GM19351 (cell line): ENCODE measurements at regions not wholly inside any gene's neighbourhood (a gene's known extent, or its start where the extent isn't known, plus 50 kb on each side); places are given as distances from the start of the nearest gene placed in this dataset.
A peak's percentile ranks its signal among the peaks of the same experiment; 100 is the strongest.
"Not testable (repeated sequence)": the region's sequence is repeated elsewhere in the genome, so short reads cannot be mapped to it uniquely, and the experiment has no call there.

Source experiments
- ATAC-seq: cut with Tn5 transposase; IDR thresholded peaks from one replicate; pipeline ENCODE4 v1.9.1; 2021; ENCODE audit warnings: mild to moderate bottlenecking, moderate library complexity; ENCODE audit not compliant: unreplicated experiment

GRCh38 chr5:98030273-98030672, 743.2 kb upstream of the RGMB start:
- ATAC-seq: not testable (repeated sequence)

- not testable (repeated sequence) for ATAC-seq
Observed at GRCh38 chr5:98031036-98031435, 742.4 kb upstream of the RGMB start.

- ATAC-seq: peak; percentile 78
Observed at GRCh38 chr5:98031496-98031895, 742.0 kb upstream of the RGMB start.

- no peak for ATAC-seq
Observed at GRCh38 chr5:98031926-98032325, 741.5 kb upstream of the RGMB start.

GRCh38 chr5:98041661-98042060, 731.8 kb upstream of the RGMB start:
- no peak for ATAC-seq

- ATAC-seq: no peak
Observed at GRCh38 chr5:98042521-98042920, 730.9 kb upstream of the RGMB start.

GRCh38 chr5:98042961-98043360, 730.5 kb upstream of the RGMB start:
- ATAC-seq: no peak

- ATAC-seq: no peak
Observed at GRCh38 chr5:98050583-98050982, 722.9 kb upstream of the RGMB start.

- no peak for ATAC-seq
Observed at GRCh38 chr5:98053170-98053569, 720.3 kb upstream of the RGMB start.

- ATAC-seq: no peak
Observed at GRCh38 chr5:98060148-98060547, 713.3 kb upstream of the RGMB start.

GRCh38 chr5:98064118-98064685, 709.3 kb upstream of the RGMB start:
- no peak for ATAC-seq

- no peak for ATAC-seq
Observed at GRCh38 chr5:98065261-98065909, 708.1 kb upstream of the RGMB start.

- no peak for ATAC-seq
Observed at GRCh38 chr5:98066910-98067309, 706.6 kb upstream of the RGMB start.

GRCh38 chr5:98069876-98070512, 703.5 kb upstream of the RGMB start:
- ATAC-seq: peak; percentile 95

GRCh38 chr5:98072921-98073320, 700.5 kb upstream of the RGMB start:
- ATAC-seq: no peak

- no peak for ATAC-seq
Observed at GRCh38 chr5:98076501-98076900, 697.0 kb upstream of the RGMB start.

GRCh38 chr5:98085593-98085992, 687.9 kb upstream of the RGMB start:
- peak; percentile 84 for ATAC-seq

GRCh38 chr5:98095072-98095471, 678.4 kb upstream of the RGMB start:
- ATAC-seq: peak; percentile 44

- ATAC-seq: no peak
Observed at GRCh38 chr5:98096155-98096554, 677.3 kb upstream of the RGMB start.

- ATAC-seq: no peak
Observed at GRCh38 chr5:98099448-98100105, 673.9 kb upstream of the RGMB start.

GRCh38 chr5:98101131-98101530, 672.3 kb upstream of the RGMB start:
- ATAC-seq: no peak

- ATAC-seq: no peak
Observed at GRCh38 chr5:98102936-98103335, 670.5 kb upstream of the RGMB start.
